GM12873 (cell line): ENCODE measurements at regions not wholly inside any gene's neighbourhood (a gene's known extent, or its start where the extent isn't known, plus 50 kb on each side); places are given as distances from the start of the nearest gene placed in this dataset.

Source experiments
- TF ChIP-seq, protein P1 (sequence below): IDR thresholded peaks from 2 replicates; pipeline ENCODE4 v1.5.1; 2012; ENCODE audit warnings: low read depth, mild to moderate bottlenecking, moderate library complexity, low read length, control low read depth; ENCODE audit not compliant: insufficient read depth; ENCODE audit errors: missing control alignments

DNA sequence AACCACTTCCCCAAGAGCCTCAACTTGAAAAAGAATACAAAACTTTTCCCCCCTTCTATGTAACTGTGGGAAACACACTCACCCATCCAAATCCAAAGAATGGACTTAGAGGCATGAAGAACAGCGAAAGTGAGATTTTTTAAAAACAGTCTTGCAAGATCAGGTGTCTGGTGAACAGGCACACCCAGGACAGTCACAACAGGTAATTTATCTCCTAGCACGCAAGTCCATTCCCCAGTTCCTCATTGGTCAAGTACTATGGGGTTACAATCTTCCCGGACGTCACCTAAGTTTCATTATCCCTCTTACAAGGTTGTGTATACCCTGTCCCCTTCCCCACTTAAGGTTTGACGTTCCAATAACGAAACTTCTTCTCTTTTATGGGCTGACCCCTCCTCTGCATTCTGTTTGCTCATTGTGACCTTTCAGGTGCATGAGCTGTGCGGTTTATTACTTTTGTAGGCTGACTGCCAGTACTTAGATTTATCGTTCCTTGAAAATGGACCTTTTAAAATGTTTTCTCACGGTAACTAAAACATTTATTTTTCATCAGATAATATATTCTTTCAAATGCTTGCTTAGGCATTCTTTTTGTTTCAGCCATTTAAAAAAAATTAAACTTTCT is 1401.9 kb downstream of the FAM181B start:
- TF ChIP-seq, protein P1, sequence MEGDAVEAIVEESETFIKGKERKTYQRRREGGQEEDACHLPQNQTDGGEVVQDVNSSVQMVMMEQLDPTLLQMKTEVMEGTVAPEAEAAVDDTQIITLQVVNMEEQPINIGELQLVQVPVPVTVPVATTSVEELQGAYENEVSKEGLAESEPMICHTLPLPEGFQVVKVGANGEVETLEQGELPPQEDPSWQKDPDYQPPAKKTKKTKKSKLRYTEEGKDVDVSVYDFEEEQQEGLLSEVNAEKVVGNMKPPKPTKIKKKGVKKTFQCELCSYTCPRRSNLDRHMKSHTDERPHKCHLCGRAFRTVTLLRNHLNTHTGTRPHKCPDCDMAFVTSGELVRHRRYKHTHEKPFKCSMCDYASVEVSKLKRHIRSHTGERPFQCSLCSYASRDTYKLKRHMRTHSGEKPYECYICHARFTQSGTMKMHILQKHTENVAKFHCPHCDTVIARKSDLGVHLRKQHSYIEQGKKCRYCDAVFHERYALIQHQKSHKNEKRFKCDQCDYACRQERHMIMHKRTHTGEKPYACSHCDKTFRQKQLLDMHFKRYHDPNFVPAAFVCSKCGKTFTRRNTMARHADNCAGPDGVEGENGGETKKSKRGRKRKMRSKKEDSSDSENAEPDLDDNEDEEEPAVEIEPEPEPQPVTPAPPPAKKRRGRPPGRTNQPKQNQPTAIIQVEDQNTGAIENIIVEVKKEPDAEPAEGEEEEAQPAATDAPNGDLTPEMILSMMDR = no peak

DNA sequence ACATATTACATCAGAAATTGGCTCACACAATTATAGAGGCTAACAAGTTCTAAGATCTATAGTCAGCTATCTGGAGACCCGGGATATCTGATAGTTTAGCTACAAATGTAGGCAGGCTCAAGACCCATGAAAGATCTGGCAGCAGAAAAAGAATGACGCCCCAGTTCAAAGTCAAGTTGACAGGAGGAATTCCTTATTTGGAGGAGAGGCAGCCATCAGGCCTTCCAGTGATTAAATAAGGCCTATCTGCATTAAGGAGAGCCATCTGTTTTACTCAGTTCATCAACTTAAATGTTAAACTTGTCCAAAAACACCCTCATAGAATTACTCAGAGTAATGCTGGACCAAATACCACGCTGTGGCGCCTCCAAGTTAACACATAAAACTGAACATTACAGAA is 1402.6 kb downstream of the FAM181B start:
- TF ChIP-seq, protein P1 = no peak

DNA sequence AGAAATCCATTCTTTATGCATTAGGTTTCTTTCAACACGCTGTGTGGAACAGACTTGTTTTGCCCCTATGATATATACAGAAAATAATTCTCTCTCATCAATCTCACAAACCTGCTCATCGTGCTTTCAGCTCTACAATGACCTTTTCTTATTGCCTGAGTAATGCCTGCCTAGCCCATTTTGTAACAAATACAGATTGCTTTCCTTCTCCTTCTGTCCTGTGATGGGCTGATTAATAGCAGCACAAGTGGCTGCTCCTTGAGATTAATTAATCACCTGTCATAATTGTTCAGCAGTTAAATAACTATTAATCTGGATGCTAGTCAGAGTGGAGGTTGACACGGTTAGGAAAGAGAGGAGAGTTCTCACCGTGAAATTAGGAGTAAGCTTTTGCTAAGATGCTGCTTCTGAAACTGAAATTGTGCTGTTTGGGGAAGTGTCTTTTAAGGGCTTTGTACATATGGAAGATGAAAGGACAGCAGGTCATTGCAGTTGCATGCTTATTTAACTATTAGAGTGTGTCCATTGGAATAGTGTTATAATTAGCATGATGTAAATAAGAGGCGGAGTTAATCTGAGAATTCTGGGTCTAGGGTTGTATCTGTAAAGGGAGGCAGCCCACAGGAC is 1430.5 kb downstream of the FAM181B start:
- TF ChIP-seq, protein P1 = no peak

DNA sequence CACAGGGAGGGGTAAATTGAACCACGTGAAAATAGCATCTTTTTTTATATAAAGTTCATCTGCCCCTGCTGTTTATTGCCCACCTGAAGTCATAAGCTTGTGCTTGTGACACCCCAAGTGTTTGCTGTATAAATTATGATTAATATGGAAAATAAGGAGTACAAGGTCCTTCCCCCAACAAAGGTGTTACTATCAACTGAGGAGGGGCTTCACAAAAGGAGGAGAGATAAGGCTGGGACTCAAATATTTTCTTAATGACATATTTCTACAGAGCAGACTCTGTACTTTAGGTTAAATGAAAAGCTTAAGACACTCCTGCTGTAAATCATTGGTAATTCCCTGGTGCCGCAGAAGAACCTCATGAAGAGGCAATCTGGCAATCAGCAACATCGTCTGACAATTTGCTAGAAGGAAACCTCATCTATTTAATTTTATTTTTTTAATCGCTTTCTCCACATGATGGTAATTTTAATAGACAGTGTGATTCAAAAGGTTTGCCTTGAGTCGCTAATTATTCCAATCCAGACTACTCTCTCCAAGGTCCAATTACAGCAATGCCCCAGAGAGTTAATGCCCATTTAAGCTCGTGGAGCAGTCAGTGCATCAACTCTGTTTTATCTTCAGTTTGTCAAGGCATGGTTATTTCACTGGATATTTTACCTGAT is 1432.4 kb downstream of the FAM181B start:
- TF ChIP-seq, protein P1 = no peak

DNA sequence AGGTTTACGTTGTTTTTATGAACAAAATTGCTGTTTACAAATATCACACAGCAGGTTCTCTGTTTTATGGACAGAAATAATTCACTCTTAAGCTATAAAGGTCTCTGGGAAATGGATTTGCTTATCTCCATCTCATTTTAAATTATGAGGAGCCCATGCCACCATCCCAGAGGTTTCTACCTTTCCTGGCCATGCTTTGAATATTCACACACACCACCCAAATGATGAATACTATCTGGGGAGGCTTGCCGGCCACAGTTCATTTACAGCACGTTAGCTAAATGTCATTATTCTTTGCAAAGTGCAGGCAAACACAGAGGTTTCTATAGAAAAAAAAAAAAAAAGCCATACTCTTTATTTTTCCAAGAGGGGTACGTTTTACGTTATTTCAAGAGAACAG is 1446.7 kb downstream of the FAM181B start:
- TF ChIP-seq, protein P1 = no peak

DNA sequence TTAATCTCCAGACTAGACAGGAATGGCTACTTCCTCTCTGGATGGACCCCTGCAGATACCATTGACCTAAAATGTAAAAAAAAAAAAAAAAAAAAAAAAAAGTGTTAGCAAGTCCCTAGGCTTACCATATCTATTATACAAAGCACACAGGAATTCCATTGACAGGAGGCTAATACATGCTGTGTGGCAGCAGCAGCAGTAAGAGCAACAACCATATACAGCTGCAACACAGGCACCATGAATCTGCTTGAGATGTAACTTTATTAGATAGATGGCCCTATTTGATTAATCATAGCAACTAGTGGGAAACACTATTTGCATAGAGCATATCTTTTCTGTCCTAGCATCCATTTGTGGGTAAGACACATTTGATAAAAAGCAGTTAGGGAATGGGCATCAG is 1447.1 kb downstream of the FAM181B start:
- TF ChIP-seq, protein P1 = no peak

DNA sequence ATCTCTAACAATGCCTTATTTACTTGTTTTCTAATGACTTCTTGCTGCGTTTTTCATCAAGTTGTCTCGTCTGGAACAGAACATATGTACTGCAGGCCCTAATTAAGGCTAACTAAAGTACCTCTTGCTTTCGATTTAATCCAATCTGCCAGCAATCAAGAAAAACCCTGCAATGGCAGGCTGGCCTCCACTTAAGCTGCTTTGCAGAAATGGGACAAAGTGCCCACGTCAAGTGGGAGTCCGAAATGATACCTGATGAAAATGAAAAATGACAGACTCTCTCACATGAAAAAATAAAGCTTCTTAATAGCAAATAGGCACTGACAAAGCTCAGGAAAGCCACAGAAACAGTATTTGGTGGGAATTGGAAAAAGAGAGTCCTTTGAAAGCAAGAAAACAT is 1454.7 kb downstream of the FAM181B start:
- TF ChIP-seq, protein P1 = no peak
